ENCODE measurements at regions not wholly inside any gene's neighbourhood (a gene's known extent, or its start where the extent isn't known, plus 50 kb on each side); places are given as distances from the start of the nearest gene placed in this dataset.

- TF ChIP-seq CTCF (conservative IDR thresholded peaks at IDR 0.05 in 1 of 2, IDR thresholded peaks at IDR 0.05 in 1 of 2; ENCODE audit: extremely low read depth in 1 of 2, insufficient read depth in 1 of 2, low read depth in 1 of 2, low read length in 2 of 2) (no peak), EZH2 (IDR thresholded peaks at IDR 0.05; ENCODE audit: borderline replicate concordance, low read length) (no peak)
Observed at GRCh38 chr1:121458291-121459048, 273.7 kb downstream of the SRGAP2C start.
